ENCODE measurements at regions not wholly inside any gene's neighbourhood (a gene's known extent, or its start where the extent isn't known, plus 50 kb on each side); places are given as distances from the start of the nearest gene placed in this dataset.

DNA sequence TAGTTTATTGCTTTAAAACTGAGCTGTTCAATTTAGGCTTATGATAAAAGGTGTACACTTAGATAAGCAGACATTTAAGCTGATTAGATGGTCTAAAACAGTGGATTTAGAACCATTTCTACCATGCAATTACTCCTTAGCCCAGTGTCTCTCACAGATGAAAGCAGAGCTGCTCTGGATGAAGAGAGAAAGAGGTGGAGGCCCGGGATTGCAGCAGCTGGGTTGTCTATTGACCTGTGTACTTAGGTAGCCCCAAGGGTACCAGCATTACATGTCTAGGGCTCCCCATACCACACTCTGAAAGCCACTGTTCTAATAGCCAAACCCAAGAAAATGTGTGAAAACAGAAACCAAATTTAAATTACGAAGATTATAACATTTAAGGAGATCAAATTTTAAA lies 86.0 kb upstream of the GIMD1 start:
- DNase-seq (ENCODE audit: low spot score): no peak
- no peak for FAIRE-seq

DNA sequence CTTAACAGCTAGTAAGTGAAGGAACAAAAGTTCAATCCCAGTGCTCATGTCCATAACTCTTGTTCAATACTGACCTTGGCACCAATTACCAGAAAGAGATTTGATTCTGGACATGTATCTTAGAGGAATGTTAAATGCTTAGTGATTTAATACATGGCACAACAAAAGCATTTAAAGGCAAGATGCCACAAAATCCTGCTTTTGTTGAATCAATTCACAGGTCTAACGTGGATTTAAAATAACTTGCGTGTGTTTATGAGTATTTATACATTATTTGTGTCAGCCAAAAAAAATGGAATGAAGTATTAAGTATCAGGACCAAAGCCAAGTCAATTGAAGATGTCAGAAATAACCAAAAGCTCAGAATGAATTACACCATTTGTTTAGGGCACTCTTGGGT lies 85.4 kb upstream of the GIMD1 start:
- DNase-seq (ENCODE audit: low spot score) (no peak), FAIRE-seq (peak; percentile 17)

DNA sequence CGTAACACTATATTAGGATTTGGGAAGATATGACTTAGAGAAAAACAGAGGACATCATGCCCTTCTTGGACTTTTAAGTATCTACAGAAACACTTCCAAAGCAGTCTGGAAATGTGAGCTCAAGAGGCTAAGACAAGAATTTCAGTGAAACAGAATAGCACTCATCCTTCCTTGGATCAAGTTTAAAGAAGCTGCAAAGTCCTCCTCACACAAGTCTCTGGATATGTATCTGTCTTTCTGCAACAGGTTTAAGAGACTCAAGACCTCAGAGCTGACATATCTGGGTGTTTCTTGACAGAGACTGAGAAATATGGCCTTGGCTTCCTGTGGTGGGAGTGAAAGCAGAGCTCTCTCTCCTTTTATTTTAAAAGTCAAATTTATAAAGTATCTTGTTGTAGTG lies 82.5 kb upstream of the GIMD1 start:
- FAIRE-seq: no peak
- DNase-seq (ENCODE audit: low spot score): no peak

DNA sequence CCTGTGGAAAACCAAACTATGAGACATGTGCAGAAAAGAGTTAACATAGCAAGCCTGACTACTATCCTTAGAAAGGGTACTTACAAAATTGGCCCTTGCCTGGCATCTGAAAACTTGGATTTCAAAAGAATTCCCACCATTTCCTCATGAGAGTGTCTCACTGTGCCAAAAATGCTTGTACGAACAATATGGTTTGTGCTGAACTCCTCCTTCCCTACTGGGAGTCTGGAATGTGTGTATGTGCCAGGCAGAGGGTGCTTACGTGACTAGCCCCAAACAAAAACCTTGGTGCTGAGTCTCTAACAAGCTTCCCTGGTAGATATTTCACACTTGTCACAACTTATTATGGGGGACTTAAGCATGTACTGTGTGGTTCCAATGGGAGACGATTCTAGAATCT lies 81.7 kb upstream of the GIMD1 start:
- FAIRE-seq (no peak), DNase-seq (ENCODE audit: low spot score) (no peak)

DNA sequence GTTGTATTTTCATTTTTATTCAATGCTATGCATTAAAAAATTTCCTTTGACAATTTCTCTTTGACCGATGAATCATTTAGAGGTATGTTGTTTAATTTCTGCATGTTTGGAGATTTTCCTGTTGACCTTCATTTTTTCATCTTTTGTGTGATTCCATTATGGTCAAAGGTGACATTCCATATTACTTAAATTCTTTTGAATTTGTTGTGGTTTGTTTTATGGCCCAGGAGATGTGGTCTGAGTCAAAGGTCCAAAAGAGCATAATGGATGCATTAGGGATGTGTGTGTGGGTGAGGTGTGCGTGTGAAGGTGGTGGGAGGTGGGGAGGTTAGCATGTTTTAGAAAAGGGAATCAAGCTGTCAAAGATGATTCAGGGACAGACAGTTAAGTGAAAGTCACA lies 76.0 kb upstream of the GIMD1 start:
- DNase-seq (ENCODE audit: low spot score) (peak; percentile 57), FAIRE-seq (peak; percentile 44)

DNA sequence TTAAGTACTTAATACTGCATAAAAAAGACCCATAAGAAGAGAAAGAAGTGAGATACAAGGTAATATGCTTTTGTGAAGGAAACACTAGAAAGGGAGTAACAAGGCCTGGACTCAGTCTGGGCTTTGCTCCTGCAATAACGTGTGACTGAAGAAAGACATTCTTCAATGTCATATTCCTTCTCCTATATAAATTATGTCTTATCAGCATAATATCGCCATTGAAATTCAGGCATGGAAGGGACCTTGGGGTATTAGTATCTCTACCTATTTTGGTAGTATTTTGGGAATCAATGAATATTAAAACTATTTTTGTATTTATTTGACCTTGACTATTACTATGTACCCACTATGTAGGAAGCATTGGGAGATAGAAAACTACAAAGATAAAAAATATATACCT lies 62.2 kb upstream of the GIMD1 start:
- DNase-seq (ENCODE audit: low spot score): no peak
- no peak for FAIRE-seq

DNA sequence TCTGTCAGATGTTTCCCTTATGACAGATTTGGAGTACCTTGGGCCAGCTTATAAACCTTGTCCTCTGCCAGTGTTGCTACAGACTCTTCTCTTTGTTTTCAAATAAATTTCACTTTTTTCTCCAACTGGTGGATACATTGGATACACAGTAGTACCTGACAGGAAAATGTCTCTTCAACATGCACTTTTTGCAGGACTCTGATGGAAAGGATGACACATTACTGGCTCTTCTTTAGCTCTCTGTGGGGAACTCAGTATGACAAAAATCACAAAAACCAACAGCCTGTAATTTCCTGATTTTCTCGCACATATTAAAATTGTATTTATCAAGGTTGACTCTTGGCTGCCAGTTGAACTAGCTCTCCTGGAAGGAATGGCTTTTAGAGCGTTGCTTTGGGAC lies 61.3 kb upstream of the GIMD1 start:
- FAIRE-seq: no peak
- no peak for DNase-seq (ENCODE audit: low spot score)

DNA sequence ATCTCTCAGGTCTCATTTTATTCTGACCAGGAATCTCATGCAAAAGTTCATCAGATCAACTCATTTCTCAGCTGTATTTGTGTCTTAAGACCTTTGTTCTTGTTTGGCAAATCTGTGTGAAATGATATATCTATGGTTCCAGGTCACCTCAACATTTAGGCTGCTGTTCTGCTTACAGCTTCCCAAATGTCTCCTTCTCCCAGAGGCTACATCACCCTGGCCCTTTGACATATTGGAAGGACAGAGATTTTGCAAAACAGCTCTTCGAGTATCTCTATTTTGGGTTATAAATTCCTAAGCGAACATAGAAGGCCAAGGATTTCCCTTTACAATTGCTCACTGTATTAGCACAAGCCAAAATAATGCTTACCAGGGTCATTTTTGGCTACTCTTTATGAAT lies 57.5 kb upstream of the GIMD1 start:
- no peak for FAIRE-seq
- no peak for DNase-seq (ENCODE audit: low spot score)

DNA sequence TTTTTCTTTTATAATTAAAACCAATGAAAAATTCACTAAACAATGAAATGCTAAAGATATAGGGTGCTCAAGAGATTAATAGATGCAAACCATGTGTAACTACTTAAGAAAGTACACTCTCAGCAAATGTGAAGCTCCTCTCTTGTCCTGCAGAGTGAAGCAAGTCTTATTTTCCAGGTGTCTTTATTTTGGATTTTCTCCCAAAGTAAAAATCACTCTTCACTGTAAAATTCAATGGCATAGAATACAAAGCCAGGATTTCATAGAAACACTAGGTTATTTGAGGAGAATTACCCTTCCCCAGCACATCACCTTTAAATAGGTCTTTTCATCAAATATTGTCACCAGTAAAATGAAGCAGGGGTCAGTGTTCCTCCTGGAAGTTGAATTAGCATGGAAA lies 57.0 kb upstream of the GIMD1 start:
- FAIRE-seq (no peak), DNase-seq (ENCODE audit: low spot score) (no peak)

DNA sequence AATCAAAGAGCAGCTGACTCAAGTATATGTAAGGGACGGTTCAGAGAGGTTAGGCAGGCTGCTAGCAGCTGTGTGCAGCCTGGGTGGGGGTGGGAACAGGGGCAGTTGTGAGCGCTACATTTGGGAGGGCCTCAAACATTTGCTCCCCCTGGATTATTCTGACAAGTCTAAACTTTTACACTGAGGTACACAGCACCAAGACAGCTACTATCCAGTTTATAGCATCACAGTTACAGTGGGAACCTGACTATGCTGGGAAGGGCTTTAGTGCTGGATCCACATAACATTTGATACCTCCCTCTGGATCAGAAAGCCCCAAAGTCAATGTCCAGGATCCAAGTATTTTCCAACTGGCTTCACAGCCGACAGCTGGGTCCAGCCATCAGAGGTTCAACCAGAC lies 55.8 kb upstream of the GIMD1 start:
- FAIRE-seq: no peak

DNA sequence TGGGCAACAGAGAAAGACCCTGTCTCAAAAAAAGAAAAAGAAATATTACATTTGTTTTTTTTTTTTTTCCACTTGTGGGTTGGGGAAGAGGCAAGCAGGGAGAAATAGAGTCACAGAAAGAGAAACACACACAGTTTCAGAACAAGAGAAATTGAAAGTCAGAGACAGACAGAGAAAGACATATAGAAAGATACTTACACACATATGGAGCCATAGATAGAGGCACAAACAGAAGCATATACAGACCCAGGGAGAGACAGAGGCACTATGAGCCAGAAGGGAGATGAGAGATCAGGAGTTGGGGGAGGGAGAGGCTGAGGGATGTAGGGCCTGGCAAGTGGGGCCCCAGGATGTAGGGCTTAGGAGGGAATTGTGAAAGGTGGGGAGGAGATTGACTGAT lies 55.2 kb upstream of the GIMD1 start:
- DNase-seq (ENCODE audit: low spot score) (no peak), FAIRE-seq (no peak)

More for the DNA sequence above, 55.8 kb upstream of the GIMD1 start:
- no peak for DNase-seq (ENCODE audit: low spot score)

DNA sequence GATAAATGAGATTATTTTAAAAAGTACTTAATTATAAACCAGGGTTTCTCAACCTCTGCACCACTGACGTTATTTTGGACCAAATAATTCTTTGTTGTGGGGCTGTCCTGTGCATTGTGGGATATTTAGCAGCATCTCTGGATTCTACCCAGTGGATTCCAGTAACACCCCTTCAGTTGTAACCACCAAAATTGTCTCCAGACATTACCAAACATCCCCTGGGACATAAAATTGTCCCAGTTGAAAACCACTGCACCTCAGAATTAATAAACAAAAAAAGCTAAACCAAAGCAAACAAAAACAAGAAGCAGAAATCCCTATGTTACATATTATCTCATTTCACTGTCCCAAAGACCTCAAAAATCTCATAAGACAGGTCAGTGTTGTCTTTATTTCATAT lies 54.2 kb upstream of the GIMD1 start:
- FAIRE-seq (no peak), DNase-seq (ENCODE audit: low spot score) (no peak)

DNA sequence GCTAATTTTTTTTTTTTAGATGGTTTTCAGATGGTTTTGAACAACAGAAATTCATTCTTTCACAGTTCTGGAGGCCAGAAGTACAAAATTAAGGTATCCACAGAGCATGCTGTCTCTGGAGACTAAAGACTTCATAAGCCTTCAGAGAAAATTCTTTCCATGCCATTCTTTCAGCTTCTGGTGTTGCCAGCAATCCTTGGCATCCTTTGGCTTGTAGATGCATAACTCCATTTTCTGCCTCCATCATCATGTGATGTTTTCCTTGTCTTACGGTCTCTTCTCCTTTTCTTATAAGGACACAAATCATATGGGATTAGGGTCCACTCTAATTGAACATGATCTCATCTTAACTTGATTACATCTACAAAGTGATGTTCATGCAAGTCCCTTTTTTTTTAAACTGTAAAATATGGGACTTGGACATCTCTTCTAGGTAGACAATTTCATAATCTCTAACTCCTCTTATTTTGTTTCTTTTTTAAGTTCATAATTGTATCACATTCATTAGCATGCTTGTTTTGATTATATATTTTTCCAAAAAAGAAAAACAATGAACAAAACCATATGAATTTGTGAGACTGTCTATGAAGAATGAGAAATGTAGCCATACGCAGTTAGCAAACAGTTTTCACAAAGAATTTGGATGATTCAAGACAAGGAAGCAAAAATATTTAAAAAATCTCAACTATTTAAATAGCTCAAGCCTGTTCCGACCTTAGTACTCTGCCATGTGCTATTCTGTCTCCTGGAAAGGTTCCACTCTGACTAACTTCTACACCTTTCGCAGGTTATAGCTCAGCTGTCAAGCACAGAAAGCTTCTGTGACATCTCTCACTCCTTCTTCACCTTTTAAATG lies 53.1 kb upstream of the GIMD1 start:
- no peak for FAIRE-seq
- DNase-seq (ENCODE audit: low spot score): peak; percentile 46

DNA sequence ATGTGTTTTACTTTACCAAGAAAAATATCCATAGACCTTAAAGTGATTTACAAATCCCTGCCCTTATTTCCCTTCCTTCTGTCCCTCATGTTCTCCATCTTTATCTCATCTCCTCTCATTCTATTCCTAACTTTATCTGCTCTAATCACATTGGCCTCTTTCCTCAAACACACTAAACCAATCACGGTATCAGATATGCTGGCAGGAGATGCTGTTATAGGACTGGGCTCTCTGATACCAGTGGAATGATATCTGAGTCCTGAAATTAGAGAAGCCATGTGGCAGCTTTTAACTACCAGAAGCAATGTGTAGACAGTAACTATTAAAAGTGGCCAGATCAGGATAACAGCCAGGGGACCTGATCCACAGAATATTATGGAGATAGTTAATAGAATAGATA lies 49.9 kb upstream of the GIMD1 start:
- no peak for DNase-seq (ENCODE audit: low spot score)
- no peak for FAIRE-seq
